ENCODE measurements at regions not wholly inside any gene's neighbourhood (a gene's known extent, or its start where the extent isn't known, plus 50 kb on each side); places are given as distances from the start of the nearest gene placed in this dataset.
"Not testable (repeated sequence)": the region's sequence is repeated elsewhere in the genome, so short reads cannot be mapped to it uniquely, and the experiment has no call there.

GRCh38 chr1:215023155-215023832, 59.2 kb upstream of the KCNK2 start:
- Histone ChIP-seq H3K27ac (no peak overlapping the region), H3K4me3 (ENCODE audit: low read depth, low read length) (no peak overlapping the region), H3K27me3 (replicated peaks) (no peaks in the 10 kb centered on the region), H3K36me3 (replicated peaks) (no peaks in the 10 kb centered on the region)
- DNase-seq = no peak
- no peak for TF ChIP-seq CTCF (IDR thresholded peaks at IDR 0.05; ENCODE audit: low read depth, low read length, missing control alignments)
- in situ Hi-C loops (cut with HindIII; ENCODE audit: low pct_ligation_motif_present, low sequenced_read_pairs) = no loop called here

GRCh38 chr1:215028954-215029353, 53.6 kb upstream of the KCNK2 start:
- in situ Hi-C loops (cut with HindIII; ENCODE audit: low pct_ligation_motif_present, low sequenced_read_pairs) = no loop called here
- no peak for DNase-seq

GRCh38 chr1:215030581-215030980, 52.0 kb upstream of the KCNK2 start:
- DNase-seq; H3K36me3 ChIP-seq (replicated peaks); H3K4me3 ChIP-seq (ENCODE audit: low read depth, low read length); H3K27me3 ChIP-seq (replicated peaks); in situ Hi-C loops (cut with HindIII; ENCODE audit: low pct_ligation_motif_present, low sequenced_read_pairs); H3K27ac ChIP-seq: not testable (repeated sequence)

More at GRCh38 chr1:215028954-215029353, 53.6 kb upstream of the KCNK2 start:
- H3K27me3 ChIP-seq (replicated peaks) = no peaks in the 10 kb centered on the region
- no peak for TF ChIP-seq CTCF (IDR thresholded peaks at IDR 0.05; ENCODE audit: low read depth, low read length, missing control alignments)
- no peaks in the 10 kb centered on the region for H3K36me3 ChIP-seq (replicated peaks)
- H3K4me3 ChIP-seq (ENCODE audit: low read depth, low read length) = no peak overlapping the region
- no peak overlapping the region for H3K27ac ChIP-seq

GRCh38 chr1:215031392-215031791, 51.1 kb upstream of the KCNK2 start:
- in situ Hi-C loops (cut with HindIII; ENCODE audit: low pct_ligation_motif_present, low sequenced_read_pairs) = no loop called here
- DNase-seq = no peak
- Histone ChIP-seq H3K27ac (no peak overlapping the region), H3K4me3 (ENCODE audit: low read depth, low read length) (no peak overlapping the region), H3K36me3 (replicated peaks) (no peaks in the 10 kb centered on the region), H3K27me3 (replicated peaks) (no peaks in the 10 kb centered on the region)
- no peak for TF ChIP-seq CTCF (IDR thresholded peaks at IDR 0.05; ENCODE audit: low read depth, low read length, missing control alignments)
